ENCODE measurements at regions not wholly inside any gene's neighbourhood (a gene's known extent, or its start where the extent isn't known, plus 50 kb on each side); places are given as distances from the start of the nearest gene placed in this dataset.

GRCh38 chr22:49683032-49683431 is 144.6 kb downstream of the BRD1 start:
- TF ChIP-seq, protein P1, sequence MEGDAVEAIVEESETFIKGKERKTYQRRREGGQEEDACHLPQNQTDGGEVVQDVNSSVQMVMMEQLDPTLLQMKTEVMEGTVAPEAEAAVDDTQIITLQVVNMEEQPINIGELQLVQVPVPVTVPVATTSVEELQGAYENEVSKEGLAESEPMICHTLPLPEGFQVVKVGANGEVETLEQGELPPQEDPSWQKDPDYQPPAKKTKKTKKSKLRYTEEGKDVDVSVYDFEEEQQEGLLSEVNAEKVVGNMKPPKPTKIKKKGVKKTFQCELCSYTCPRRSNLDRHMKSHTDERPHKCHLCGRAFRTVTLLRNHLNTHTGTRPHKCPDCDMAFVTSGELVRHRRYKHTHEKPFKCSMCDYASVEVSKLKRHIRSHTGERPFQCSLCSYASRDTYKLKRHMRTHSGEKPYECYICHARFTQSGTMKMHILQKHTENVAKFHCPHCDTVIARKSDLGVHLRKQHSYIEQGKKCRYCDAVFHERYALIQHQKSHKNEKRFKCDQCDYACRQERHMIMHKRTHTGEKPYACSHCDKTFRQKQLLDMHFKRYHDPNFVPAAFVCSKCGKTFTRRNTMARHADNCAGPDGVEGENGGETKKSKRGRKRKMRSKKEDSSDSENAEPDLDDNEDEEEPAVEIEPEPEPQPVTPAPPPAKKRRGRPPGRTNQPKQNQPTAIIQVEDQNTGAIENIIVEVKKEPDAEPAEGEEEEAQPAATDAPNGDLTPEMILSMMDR (IDR thresholded peaks at IDR 0.05), result no peak
- TF ChIP-seq ZFX (IDR thresholded peaks at IDR 0.05; ENCODE audit: borderline replicate concordance), result no peak
